ENCODE measurements at regions not wholly inside any gene's neighbourhood (a gene's known extent, or its start where the extent isn't known, plus 50 kb on each side); places are given as distances from the start of the nearest gene placed in this dataset.

GRCh38 chr12:87813476-87814234, 215.5 kb downstream of the C12orf50 start:
- Histone ChIP-seq H3K4me1 (peaks cover 0 to 6% (median 0%) of the 10 kb centered on the region in 6 donors), H3K4me3 (no peak overlapping the region), H3K9me3 (no peaks in the 10 kb centered on the region), H3K36me3 (no peaks in the 10 kb centered on the region), H3K27ac (no peak overlapping the region), H3K27me3 (replicated peaks in 1 of 7) (no peaks in the 10 kb centered on the region)
- no peak for TF ChIP-seq POLR2AphosphoS5 (IDR thresholded peaks at IDR 0.05)
- TF ChIP-seq CTCF (IDR thresholded peaks at IDR 0.05 in 8 of 11, conservative IDR thresholded peaks at IDR 0.05 in 3 of 11) = no peak
- TF ChIP-seq POLR2A (IDR thresholded peaks at IDR 0.05) = no peak
- intact Hi-C loops (cut with DNase I; ENCODE audit: low total_unique reads) = no loop called here
- DNase-seq = no peak

GRCh38 chr12:87812681-87813080, 216.5 kb downstream of the C12orf50 start:
- peaks cover 0 to 6% (median 0%) of the 10 kb centered on the region in 6 donors for H3K4me1 ChIP-seq

GRCh38 chr12:87812030-87812429, 217.2 kb downstream of the C12orf50 start:
- Histone ChIP-seq H3K27me3 (replicated peaks in 1 of 7) (no peaks in the 10 kb centered on the region), H3K36me3 (no peaks in the 10 kb centered on the region), H3K4me3 (no peak overlapping the region), H3K27ac (no peak overlapping the region), H3K4me1 (peaks cover 0 to 6% (median 0%) of the 10 kb centered on the region in 6 donors), H3K9me3 (no peaks in the 10 kb centered on the region)
- TF ChIP-seq POLR2A (IDR thresholded peaks at IDR 0.05) (no peak), POLR2AphosphoS5 (IDR thresholded peaks at IDR 0.05) (no peak), CTCF (IDR thresholded peaks at IDR 0.05 in 8 of 11, conservative IDR thresholded peaks at IDR 0.05 in 3 of 11) (no peak)
- no peak for DNase-seq
- WGBS, 5 donors = 44 to 80% (median 57%) methylated on average over 1 of the region's 1 CpG; no CpG with 5 or more reads in 1 of the 5 donors
- intact Hi-C loops (cut with DNase I; ENCODE audit: low total_unique reads) = no loop called here

More at GRCh38 chr12:87812681-87813080, 216.5 kb downstream of the C12orf50 start:
- 61 to 78% (median 72%) methylated on average over 2 of the region's 2 CpGs for WGBS, 5 donors
- Histone ChIP-seq H3K36me3 (no peaks in the 10 kb centered on the region), H3K4me3 (no peak overlapping the region), H3K9me3 (no peaks in the 10 kb centered on the region), H3K27ac (no peak overlapping the region), H3K27me3 (replicated peaks in 1 of 7) (no peaks in the 10 kb centered on the region)
- no peak for TF ChIP-seq POLR2AphosphoS5 (IDR thresholded peaks at IDR 0.05)
- intact Hi-C loops (cut with DNase I; ENCODE audit: low total_unique reads) = no loop called here
- no peak for DNase-seq

GRCh38 chr12:87809916-87810315, 219.3 kb downstream of the C12orf50 start:
- no peaks in the 10 kb centered on the region for H3K9me3 ChIP-seq

More at GRCh38 chr12:87809916-87810315, 219.3 kb downstream of the C12orf50 start:
- Histone ChIP-seq H3K4me3 (no peak overlapping the region), H3K27ac (no peak overlapping the region), H3K4me1 (no peaks in the 10 kb centered on the region), H3K36me3 (no peaks in the 10 kb centered on the region), H3K27me3 (replicated peaks in 1 of 7) (no peaks in the 10 kb centered on the region)
- WGBS, 5 donors = 71 to 80% (median 76%) methylated on average over 2 of the region's 2 CpGs
- DNase-seq = no peak
- TF ChIP-seq CTCF (IDR thresholded peaks at IDR 0.05 in 8 of 11, conservative IDR thresholded peaks at IDR 0.05 in 3 of 11) = no peak
- TF ChIP-seq POLR2A (IDR thresholded peaks at IDR 0.05) = no peak
- no peak for TF ChIP-seq POLR2AphosphoS5 (IDR thresholded peaks at IDR 0.05)
- intact Hi-C loops (cut with DNase I; ENCODE audit: low total_unique reads) = no loop called here
